ENCODE measurements at regions not wholly inside any gene's neighbourhood (a gene's known extent, or its start where the extent isn't known, plus 50 kb on each side); places are given as distances from the start of the nearest gene placed in this dataset.
"Not testable (repeated sequence)": the region's sequence is repeated elsewhere in the genome, so short reads cannot be mapped to it uniquely, and the experiment has no call there.

- Histone ChIP-seq H3K27me3 (peaks cover 0 to under 1% (median 0%) of the 10 kb centered on the region in 7 donors), H3K4me1 (peaks cover 0 to 5% (median 0%) of the 10 kb centered on the region in 9 donors), H3K27ac (no peak overlapping the region), H3K4me3 (no peak overlapping the region), H3K9me3 (peaks cover 0 to 17% (median 8%) of the 10 kb centered on the region in 11 donors), H3K36me3 (no peaks in the 10 kb centered on the region)
- intact Hi-C loops (cut with DNase I), result no loop called here
- no peak for TF ChIP-seq CTCF (IDR thresholded peaks at IDR 0.05)
- ATAC-seq, result no peak
- no peak for DNase-seq
- WGBS, 2 donors, result 78 to 88% methylated on average over 13 to 47 of the region's 47 CpGs
Measured at GRCh38 chr10:5576780-5577624, 52.2 kb downstream of the CALML3 start.

- H3K4me3 ChIP-seq; DNase-seq; H3K27ac ChIP-seq; intact Hi-C loops (cut with DNase I); ATAC-seq; H3K36me3 ChIP-seq: not testable (repeated sequence)
- WGBS, 2 donors, result 90 to 94% methylated on average over 4 of the region's 4 CpGs
- peaks cover 0 to 19% (median 0%) of the 10 kb centered on the region in 7 donors for H3K27me3 ChIP-seq
- H3K4me1 ChIP-seq, result peaks cover 0 to 24% (median under 1%) of the 10 kb centered on the region in 9 donors
- peaks cover 0 to 23% (median 9%) of the 10 kb centered on the region in 11 donors for H3K9me3 ChIP-seq
Measured at GRCh38 chr10:5580038-5580428, 55.3 kb downstream of the CALML3 start.

GRCh38 chr10:5581670-5582566, 57.2 kb downstream of the CALML3 start:
- DNase-seq (no peak), ATAC-seq (no peak)
- Histone ChIP-seq H3K27me3 (peaks cover 0 to 19% (median 0%) of the 10 kb centered on the region in 7 donors), H3K36me3 (no peaks in the 10 kb centered on the region), H3K9me3 (peaks cover 0 to 23% (median 9%) of the 10 kb centered on the region in 11 donors), H3K4me3 (no peak overlapping the region), H3K27ac (no peak overlapping the region), H3K4me1 (peaks cover 0 to 42% (median 15%) of the 10 kb centered on the region in 9 donors)
- TF ChIP-seq CTCF (IDR thresholded peaks at IDR 0.05), result no peak
- WGBS, 2 donors, result 88 to 91% methylated on average over 11 of the region's 11 CpGs
- intact Hi-C loops (cut with DNase I), result no loop called here

- Histone ChIP-seq H3K36me3 (no peaks in the 10 kb centered on the region), H3K27ac (no peak overlapping the region), H3K9me3 (peaks cover 0 to 23% (median 9%) of the 10 kb centered on the region in 11 donors), H3K27me3 (peaks cover 0 to 19% (median 0%) of the 10 kb centered on the region in 7 donors), H3K4me3 (no peak overlapping the region), H3K4me1 (peaks cover 0 to 51% (median 23%) of the 10 kb centered on the region in 9 donors)
- ATAC-seq, result no peak
- intact Hi-C loops (cut with DNase I), result no loop called here
- WGBS, 2 donors, result 81 to 83% methylated on average over 12 of the region's 12 CpGs
- no peak for DNase-seq
- no peak for TF ChIP-seq CTCF (IDR thresholded peaks at IDR 0.05)
Measured at GRCh38 chr10:5582736-5583135, 58.0 kb downstream of the CALML3 start.

Measured in heart right ventricle (tissue), 16 donors.